Hepatocyte (in vitro differentiated cells): ENCODE measurements at regions not wholly inside any gene's neighbourhood (a gene's known extent, or its start where the extent isn't known, plus 50 kb on each side); places are given as distances from the start of the nearest gene placed in this dataset.

Source experiments
- DNase-seq: peaks from one replicate; pipeline ENCODE4 v3.0.0-alpha.2; 2016; ENCODE audit warnings: low spot score
- H2AFZ ChIP-seq: fragments of 200-600 bp; sonication (generic); 2 replicates; pipeline ENCODE4 v1.6.0; 2016; ENCODE audit warnings: antibody characterized with exemption, mild to moderate bottlenecking
- H3K27ac ChIP-seq: fragments of 200-600 bp; sonication (generic); 2 replicates; pipeline ENCODE4 v1.5.1; 2016; ENCODE audit warnings: mild to moderate bottlenecking
- H3K27me3 ChIP-seq: fragments of 200-600 bp; sonication (generic); 2 replicates; pipeline ENCODE4 v1.6.1; 2016
- H3K36me3 ChIP-seq: fragments of 200-600 bp; sonication (generic); replicated peaks from 2 replicates; pipeline ENCODE4 v1.5.1; 2016; ENCODE audit warnings: low read depth; ENCODE audit not compliant: insufficient read depth
- H3K4me1 ChIP-seq: fragments of 200-600 bp; sonication (generic); 2 replicates; pipeline ENCODE4 v1.5.1; 2016; ENCODE audit warnings: mild to moderate bottlenecking, moderate library complexity; ENCODE audit not compliant: insufficient read depth
- H3K4me2 ChIP-seq: fragments of 200-600 bp; sonication (generic); 2 replicates; pipeline ENCODE4 v1.6.0; 2016
- H3K4me3 ChIP-seq: fragments of 200-600 bp; sonication (generic); 2 replicates; pipeline ENCODE4 v1.5.1; 2016; ENCODE audit warnings: mild to moderate bottlenecking
- H3K79me2 ChIP-seq: fragments of 200-600 bp; sonication (generic); 2 replicates; pipeline ENCODE4 v1.6.0; 2017; ENCODE audit warnings: mild to moderate bottlenecking
- H3K9me2 ChIP-seq: fragments of 200-600 bp; sonication (generic); replicated peaks from 2 replicates; pipeline ENCODE4 v1.6.0; 2017; ENCODE audit warnings: mild to moderate bottlenecking; ENCODE audit not compliant: insufficient read depth
- H3K9me3 ChIP-seq: fragments of 200-600 bp; sonication (generic); 2 replicates; pipeline ENCODE4 v1.5.1; 2016; ENCODE audit warnings: low read depth, mild to moderate bottlenecking
- H4K20me1 ChIP-seq: fragments of 200-600 bp; sonication (generic); 2 replicates; pipeline ENCODE4 v1.6.0; 2016; ENCODE audit warnings: mild to moderate bottlenecking; ENCODE audit not compliant: insufficient read depth, poor library complexity, severe bottlenecking
- EZH2 ChIP-seq: fragments of 200-600 bp; sonication (generic); IDR thresholded peaks from 2 replicates; pipeline ENCODE4 v1.6.1; 2016; ENCODE audit warnings: antibody characterized with exemption, mild to moderate bottlenecking, borderline replicate concordance
- EZH2phosphoT487 ChIP-seq: fragments of 200-600 bp; sonication (generic); IDR thresholded peaks from one replicate; pipeline ENCODE4 v1.6.1; 2018; ENCODE audit warnings: antibody characterized with exemption, mild to moderate bottlenecking, low read depth, moderate library complexity; ENCODE audit not compliant: unreplicated experiment, severe bottlenecking
- WGBS: methylation state at CpG from one replicate; pipeline ENCODE4 v1.1.6; 2016; ENCODE audit warnings: low lambda C conversion rate; ENCODE audit errors: missing lambda C conversion rate; 5-methylcytosine and 5-hydroxymethylcytosine counted together
- TF ChIP-seq, protein P1 (sequence below): fragments of 200-600 bp; sonication (generic); IDR thresholded peaks from 2 replicates; pipeline ENCODE4 v1.5.1; 2016; ENCODE audit warnings: antibody characterized with exemption, mild to moderate bottlenecking; ENCODE audit not compliant: poor library complexity

GRCh38 chr2:149894226-149894625 is 306.7 kb upstream of the MMADHC start:
- Histone ChIP-seq H3K4me1 (no peaks in the 10 kb centered on the region), H3K27me3 (no peaks in the 10 kb centered on the region), H3K9me2 (no peaks in the 10 kb centered on the region), H2AFZ (no peak overlapping the region), H3K9me3 (no peaks in the 10 kb centered on the region), H3K27ac (no peak overlapping the region), H3K4me2 (no peak overlapping the region), H3K4me3 (no peak overlapping the region), H3K36me3 (no peaks in the 10 kb centered on the region), H3K79me2 (no peaks in the 10 kb centered on the region), H4K20me1 (no peaks in the 10 kb centered on the region)
- WGBS, result 60% methylated on average over 1 of the region's 1 CpG
- DNase-seq, result no peak
- TF ChIP-seq, protein P1, sequence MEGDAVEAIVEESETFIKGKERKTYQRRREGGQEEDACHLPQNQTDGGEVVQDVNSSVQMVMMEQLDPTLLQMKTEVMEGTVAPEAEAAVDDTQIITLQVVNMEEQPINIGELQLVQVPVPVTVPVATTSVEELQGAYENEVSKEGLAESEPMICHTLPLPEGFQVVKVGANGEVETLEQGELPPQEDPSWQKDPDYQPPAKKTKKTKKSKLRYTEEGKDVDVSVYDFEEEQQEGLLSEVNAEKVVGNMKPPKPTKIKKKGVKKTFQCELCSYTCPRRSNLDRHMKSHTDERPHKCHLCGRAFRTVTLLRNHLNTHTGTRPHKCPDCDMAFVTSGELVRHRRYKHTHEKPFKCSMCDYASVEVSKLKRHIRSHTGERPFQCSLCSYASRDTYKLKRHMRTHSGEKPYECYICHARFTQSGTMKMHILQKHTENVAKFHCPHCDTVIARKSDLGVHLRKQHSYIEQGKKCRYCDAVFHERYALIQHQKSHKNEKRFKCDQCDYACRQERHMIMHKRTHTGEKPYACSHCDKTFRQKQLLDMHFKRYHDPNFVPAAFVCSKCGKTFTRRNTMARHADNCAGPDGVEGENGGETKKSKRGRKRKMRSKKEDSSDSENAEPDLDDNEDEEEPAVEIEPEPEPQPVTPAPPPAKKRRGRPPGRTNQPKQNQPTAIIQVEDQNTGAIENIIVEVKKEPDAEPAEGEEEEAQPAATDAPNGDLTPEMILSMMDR, result no peak
- no peak for TF ChIP-seq EZH2phosphoT487
- TF ChIP-seq EZH2, result no peak

GRCh38 chr2:149892563-149892962 is 305.0 kb upstream of the MMADHC start:
- Histone ChIP-seq H3K27me3 (no peaks in the 10 kb centered on the region), H3K79me2 (no peaks in the 10 kb centered on the region), H3K9me3 (no peaks in the 10 kb centered on the region), H3K4me2 (no peak overlapping the region), H3K36me3 (no peaks in the 10 kb centered on the region), H3K4me3 (no peak overlapping the region), H3K4me1 (no peaks in the 10 kb centered on the region), H3K27ac (no peak overlapping the region), H2AFZ (no peak overlapping the region), H4K20me1 (no peaks in the 10 kb centered on the region), H3K9me2 (no peaks in the 10 kb centered on the region)
- WGBS, result 80% methylated on average over 1 of the region's 1 CpG
- DNase-seq, result no peak
- TF ChIP-seq EZH2, result no peak
- TF ChIP-seq, protein P1, result no peak
- TF ChIP-seq EZH2phosphoT487, result no peak

DNA sequence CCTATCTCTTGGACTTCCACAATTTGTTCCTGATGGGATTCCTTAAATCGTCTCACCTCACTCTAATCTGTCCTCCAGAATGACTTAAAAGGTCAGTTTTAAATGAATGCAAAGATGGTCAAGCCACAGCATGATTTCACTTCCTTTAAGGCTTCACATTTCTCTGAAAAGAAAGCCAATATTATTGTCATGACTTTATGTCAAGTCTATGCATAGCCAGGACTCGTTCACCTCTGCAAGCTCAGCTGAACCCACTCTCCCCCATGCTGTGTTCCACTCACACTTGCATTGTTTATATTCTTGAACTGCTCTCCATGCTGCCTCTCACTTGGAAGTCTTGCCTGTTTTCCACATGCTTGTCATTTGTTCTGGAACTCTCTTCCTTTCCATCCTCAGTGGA is 298.4 kb upstream of the MMADHC start:
- Histone ChIP-seq H3K4me3 (no peak overlapping the region), H2AFZ (no peak overlapping the region), H3K79me2 (no peaks in the 10 kb centered on the region), H3K4me1 (no peaks in the 10 kb centered on the region), H3K4me2 (no peak overlapping the region), H4K20me1 (no peaks in the 10 kb centered on the region), H3K27me3 (no peaks in the 10 kb centered on the region), H3K9me2 (no peaks in the 10 kb centered on the region), H3K36me3 (no peaks in the 10 kb centered on the region), H3K9me3 (no peaks in the 10 kb centered on the region), H3K27ac (no peak overlapping the region)
- no peak for DNase-seq
- WGBS, result 92% methylated on average over 2 of the region's 2 CpGs
- TF ChIP-seq, protein P1, result no peak
- TF ChIP-seq EZH2phosphoT487 (no peak), EZH2 (no peak)

DNA sequence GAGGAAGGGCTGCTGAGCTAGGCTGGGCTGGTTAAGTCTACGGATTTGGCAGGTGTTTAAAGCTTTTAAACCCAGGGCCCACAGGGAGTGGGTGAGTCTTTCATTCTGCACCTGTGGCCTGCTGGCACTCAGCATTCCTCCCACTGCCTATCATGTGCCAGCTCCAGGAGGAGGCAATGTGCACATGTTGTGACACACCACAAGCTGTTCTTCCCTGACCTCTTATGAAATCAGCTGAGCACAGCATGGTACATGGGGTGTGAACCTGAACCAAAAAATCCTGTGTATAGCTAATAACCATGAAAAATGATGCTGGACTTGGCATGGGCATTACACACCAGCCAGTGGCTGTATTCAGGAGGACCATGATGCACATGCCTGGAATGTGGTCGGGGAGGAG is 297.9 kb upstream of the MMADHC start:
- DNase-seq, result no peak
- Histone ChIP-seq H3K4me3 (no peak overlapping the region), H3K4me2 (no peak overlapping the region), H3K9me2 (no peaks in the 10 kb centered on the region), H2AFZ (no peak overlapping the region), H3K27ac (no peak overlapping the region), H3K9me3 (no peaks in the 10 kb centered on the region), H3K36me3 (no peaks in the 10 kb centered on the region), H4K20me1 (no peaks in the 10 kb centered on the region), H3K79me2 (no peaks in the 10 kb centered on the region), H3K4me1 (no peaks in the 10 kb centered on the region), H3K27me3 (no peaks in the 10 kb centered on the region)
- 94% methylated on average over 2 of the region's 2 CpGs for WGBS
- TF ChIP-seq, protein P1, result no peak
- no peak for TF ChIP-seq EZH2phosphoT487
- TF ChIP-seq EZH2, result no peak
